ENCODE measurements at regions not wholly inside any gene's neighbourhood (a gene's known extent, or its start where the extent isn't known, plus 50 kb on each side); places are given as distances from the start of the nearest gene placed in this dataset.

DNA sequence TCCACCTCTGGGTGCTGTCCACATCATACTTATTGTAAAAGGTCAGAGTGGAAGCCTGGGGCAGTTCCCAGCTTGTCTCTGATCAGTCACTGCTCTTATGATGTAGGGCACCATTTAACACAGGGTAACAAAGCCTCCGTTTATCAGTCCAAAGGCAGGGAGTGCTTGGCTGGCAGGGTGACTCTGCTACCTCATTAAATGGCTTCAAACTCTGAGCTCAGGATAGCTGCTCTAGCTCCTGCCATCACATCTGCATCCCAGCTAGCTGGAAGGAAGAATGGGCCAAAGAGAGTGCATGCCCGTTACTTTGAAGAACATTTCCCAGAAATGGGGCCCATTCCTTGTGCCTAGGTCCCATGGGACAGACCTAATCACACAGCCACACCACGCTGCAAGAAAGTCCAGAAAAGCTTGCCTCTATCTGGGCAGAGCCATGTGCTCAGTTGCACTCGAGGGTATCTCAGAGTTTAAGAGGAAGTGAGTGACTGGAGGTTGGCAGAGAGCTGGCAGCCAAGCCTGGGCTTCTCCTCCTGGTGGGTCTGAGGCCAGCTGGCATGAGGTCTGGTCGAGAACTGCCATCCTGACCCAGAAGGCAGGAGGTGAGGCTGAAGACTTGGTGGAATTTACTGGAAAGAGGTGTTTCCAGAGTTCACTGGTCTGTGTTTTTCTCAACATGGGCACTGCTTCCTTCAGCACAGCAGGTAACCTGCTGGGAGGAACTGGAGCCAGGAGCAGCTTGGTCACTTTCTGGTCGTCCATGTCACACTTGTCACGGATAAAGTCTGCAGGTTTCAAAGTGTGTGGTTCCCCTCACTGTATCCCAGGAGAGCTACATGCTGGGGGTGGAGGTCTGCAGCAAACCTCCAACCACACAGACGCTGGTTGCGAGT is 935.7 kb downstream of the BRD1 start:
- no peak for DNase-seq

DNA sequence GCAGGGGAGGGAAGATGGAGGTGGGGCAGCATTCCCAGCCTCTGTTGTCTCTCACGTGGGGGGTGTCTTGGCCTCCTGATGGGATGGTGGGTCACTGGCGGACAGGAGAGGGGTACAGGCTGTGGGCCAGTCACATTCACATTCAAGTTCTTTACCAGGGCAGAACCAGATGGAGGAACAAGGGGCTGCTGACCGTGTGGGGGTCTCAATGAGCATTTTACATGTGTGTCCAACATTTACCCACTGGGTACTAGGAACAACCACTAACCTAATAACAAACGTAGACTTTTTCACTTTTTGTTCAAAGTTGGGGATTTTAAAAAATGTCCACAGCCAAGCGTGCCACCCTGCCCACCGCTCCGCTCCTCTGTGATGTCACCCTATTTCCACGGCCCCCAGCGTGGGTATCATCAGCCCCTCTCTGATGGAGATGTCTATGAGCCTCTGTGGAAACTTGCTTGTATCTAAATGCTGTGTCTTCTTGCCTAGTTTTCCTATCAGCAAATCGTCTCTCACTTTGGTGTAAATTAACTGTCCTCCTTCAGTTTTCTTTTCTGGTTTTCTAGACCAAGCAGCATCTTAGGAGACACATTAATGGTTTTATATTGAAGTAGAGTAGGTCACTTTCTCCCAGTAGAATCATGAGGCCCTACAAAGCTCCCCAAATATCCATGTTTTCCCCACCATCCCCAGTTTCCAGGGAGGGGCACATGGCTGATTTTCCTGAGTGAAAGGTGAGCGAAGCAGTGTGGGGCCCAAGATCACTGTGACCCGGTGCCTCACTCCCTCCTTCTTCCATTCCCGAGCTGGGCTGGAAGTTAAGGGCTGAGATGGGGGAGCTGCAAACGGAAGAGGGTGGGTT is 936.7 kb downstream of the BRD1 start:
- DNase-seq = no peak

DNA sequence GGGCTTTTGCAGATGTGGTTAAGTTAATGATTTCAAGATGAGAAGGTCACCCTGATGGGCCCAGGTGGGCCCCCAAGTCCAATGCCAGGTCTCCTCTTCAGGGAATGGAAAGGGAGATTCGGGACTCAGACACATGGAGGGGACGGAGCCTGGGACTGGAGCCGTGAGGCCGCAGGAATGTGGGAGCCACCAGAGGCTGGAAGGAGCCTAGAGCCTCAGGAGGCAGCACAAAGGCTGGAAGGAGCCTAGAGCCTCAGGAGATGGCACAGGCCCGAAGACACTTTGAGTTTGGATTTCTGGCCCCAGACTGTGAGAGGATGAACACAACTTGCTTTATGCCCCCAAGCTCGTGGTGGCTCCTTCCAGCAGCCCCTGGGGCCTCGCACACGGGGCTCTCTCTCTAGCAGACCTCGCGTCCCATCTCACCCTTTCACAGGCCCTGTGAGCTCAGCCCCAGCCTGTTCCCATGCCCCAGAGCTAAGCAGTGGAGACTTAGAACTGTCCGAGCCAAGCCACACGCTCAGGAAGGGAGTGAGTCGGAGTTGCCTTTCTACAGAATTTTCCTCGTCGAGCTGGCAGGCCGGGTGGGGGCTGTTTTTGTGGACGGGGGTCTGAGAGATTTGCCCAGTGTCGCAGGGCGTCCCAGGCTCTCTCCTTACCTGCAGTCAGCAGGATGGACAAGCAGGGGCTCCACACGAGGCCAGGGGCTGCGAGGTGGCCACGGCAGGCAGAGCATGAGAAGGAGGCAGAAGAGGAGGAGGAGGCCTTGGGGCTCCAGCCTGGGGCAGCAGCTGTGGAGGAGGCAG is 937.6 kb downstream of the BRD1 start:
- DNase-seq = no peak

DNA sequence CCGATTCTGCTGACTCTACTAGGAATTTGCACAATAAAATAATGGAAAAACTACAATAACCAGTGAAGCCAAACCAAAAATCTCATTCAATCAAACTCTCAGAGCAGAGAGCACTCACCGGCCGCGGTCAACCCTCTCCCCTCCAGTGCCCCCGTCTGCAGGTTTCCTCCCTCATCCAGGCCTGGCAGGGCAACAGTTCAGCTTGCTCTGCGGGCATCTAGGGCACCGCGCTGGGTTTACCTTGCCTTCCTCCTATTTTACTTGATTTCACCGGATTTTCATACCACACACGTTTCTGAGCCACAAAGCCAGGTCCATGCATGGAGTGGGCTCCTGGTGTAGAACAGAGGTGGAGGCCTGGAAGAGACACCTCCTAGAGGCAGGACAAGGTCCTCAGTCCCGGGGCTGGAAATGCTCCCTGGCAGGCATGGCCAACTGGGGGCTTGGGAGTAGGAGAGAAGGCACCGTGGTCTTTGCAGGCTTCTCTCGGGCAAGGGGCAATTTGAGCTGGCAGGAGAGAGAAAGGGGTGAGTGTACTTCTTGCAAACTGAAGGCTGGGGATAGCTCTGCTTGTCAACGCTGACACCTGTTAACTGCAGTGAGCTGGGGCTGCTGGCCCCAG is 938.4 kb downstream of the BRD1 start:
- DNase-seq = no peak

DNA sequence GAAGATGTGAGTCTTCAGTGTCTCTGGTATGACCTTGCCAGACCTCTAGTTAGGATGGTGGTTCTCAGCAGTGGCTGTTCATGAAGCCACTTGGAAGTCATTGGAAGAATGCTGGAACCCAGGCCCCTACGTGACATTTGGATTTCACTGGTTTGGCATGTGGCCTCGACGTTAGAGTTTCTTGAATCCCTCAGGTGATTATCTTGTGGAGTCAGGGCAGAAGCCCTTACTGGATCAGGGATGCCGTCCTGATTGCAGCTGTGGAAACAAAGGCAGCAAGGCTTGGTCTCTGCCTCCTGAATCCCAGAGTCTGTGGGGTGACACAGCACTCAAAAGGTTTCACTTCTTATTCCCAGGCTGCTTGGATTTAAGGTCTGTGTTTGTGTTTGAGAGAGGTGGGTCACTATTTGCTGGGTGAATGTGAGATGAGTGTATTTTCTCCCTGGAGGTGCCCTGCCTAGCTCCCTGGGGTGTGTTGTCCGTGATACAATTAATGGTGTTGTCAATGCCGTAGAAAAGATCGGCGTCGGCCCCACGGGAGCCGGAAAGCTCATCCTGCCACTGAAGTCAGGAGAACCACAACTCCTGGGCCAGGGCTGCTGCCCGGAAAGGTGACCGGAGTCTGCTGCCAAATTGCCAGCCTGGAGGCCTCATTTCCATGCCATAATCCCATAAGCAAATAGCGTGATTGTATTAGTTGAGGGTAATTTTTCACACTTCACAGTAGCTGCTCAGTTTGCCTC is 939.0 kb downstream of the BRD1 start:
- no peak for DNase-seq

DNA sequence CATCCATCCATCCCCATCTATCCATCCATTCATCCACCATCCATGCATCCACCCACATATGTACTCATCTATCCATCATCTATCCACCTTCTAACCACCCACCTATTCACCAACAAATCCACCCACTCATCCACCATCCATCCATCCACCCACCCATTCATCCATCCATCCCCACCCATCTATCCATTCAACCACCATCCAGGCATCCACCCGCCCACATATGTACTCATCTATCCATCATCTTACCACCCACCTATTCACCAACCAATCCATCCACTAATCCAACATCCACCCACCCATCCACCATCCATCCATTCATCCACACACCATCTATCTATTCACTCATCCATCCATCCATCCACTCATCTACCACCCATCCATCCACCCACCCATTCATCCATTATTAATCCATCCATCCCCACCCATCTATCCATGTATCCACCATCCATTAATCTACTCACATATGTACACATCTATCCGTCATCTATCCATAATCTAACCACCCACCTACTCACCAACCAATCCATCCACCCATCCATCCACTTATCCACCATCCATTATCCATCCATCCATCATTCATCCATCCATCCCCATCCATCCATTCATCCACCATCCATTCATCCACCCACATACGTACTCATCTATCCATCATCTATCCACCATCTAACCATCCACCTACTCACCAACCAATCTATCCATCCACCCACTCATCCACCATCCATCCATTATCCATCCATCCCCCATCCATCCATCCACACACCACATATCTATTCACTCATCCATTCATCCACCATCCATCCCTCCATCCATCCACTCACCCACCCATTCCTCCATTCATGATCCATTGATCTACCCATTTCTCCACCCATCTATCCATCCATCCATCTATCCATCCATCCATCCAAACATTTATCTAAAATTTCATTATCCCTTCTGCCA is 940.0 kb downstream of the BRD1 start:
- no peak for DNase-seq

GRCh38 chr22:48886604-48887393 is 940.9 kb downstream of the BRD1 start:
- DNase-seq = no peak

DNA sequence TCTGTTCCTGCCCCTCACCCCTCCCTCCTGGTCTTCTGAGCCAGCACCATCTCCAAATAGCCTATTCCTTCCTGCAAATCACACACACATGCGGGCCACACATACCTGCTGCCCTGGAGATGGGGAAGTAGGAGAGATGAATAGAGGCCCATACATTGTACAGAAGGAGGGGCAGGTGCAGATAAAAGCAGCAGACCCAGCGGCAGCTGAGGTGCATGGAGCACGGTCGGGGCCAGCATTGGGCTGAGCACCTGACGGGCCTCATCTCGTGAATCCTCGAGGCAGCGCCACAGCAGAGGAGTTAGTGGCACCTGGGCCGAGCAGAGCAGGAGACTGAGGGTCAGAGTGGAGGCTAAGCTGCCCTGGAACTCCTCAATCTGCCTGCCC is 941.8 kb downstream of the BRD1 start:
- no peak for DNase-seq

- no peak for DNase-seq
Measured at GRCh38 chr22:48885271-48885918, 942.3 kb downstream of the BRD1 start.

DNA sequence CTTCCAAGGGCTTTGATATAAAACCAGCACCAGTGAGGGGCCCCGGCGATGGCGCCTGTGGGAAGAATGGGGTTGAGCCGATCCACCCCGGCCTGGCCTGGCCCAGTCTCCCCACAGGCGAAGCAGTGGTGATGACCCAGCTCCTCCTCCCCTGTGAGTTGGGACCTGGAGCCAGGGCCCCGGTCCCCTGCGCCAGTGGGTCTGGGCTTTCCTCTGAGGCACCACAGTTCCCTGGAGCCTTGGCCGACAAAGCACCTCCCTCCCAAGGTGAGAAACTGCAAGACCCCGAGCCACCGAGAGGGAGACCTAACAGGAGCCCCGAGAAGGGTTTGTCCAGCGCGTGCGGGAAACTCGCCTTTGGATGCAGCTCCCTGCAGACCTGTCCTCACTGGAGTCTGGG is 942.9 kb downstream of the BRD1 start:
- DNase-seq = no peak

- DNase-seq = no peak
Measured at GRCh38 chr22:48884324-48884723, 943.3 kb downstream of the BRD1 start.

GRCh38 chr22:48883211-48883960 is 944.3 kb downstream of the BRD1 start:
- DNase-seq = no peak

- DNase-seq = no peak
Measured at GRCh38 chr22:48882636-48883200, 945.0 kb downstream of the BRD1 start.

GRCh38 chr22:48881326-48881980 is 946.2 kb downstream of the BRD1 start:
- no peak for DNase-seq

GRCh38 chr22:48880749-48881148 is 946.9 kb downstream of the BRD1 start:
- DNase-seq = no peak

GRCh38 chr22:48876951-48877350 is 950.7 kb downstream of the BRD1 start:
- DNase-seq = no peak

DNA sequence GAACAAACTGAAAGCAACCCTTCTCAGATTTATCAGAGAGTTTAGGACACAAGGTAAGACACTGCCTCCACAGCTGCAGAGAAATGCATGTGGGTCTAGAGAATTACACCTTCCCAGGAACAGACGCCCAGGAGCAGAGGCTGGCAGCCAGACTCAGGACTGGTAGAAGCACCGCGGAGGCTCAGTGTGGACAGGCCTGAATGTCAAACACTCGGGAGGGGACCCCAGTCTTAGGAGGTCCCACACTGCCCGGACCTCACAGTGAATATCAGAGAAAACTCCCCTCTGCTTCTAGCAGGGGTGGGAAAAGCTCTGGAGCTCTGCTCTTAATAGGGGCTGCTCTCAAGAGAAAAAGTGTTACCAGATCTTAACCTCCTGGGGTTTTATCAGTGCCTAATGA is 952.7 kb downstream of the BRD1 start:
- no peak for DNase-seq

DNA sequence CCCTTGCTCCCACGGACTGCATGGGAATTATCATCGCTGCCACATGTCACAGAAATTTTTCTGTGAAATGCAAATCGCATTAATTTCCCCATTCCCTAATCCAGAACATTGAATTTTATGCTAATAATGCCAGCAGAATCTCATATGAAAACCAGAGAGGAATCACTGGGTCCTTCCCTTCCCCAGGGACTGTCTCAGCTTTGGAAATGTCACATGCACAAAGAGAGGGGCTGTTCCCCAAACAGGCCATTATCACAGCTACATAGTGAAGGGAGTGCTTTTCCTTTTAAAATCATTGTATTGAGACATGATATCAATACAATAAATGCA is 954.5 kb downstream of the BRD1 start:
- DNase-seq = no peak
